IPS-18a (cell line): ENCODE measurements at regions not wholly inside any gene's neighbourhood (a gene's known extent, or its start where the extent isn't known, plus 50 kb on each side); places are given as distances from the start of the nearest gene placed in this dataset.
"Not testable (repeated sequence)": the region's sequence is repeated elsewhere in the genome, so short reads cannot be mapped to it uniquely, and the experiment has no call there.

Source experiments
- H3K27ac ChIP-seq: one replicate; pipeline ENCODE4 v1.5.1; 2013; ENCODE audit warnings: low read length
- H3K27me3 ChIP-seq: one replicate; pipeline ENCODE4 v1.6.1; 2013; ENCODE audit warnings: mild to moderate bottlenecking, low read length; ENCODE audit not compliant: control insufficient read depth, insufficient read depth
- H3K36me3 ChIP-seq: one replicate; pipeline ENCODE4 v1.6.1; 2013; ENCODE audit warnings: low read depth, low read length; ENCODE audit not compliant: control insufficient read depth
- H3K4me1 ChIP-seq: one replicate; pipeline ENCODE4 v1.6.1; 2013; ENCODE audit warnings: low read depth, low read length; ENCODE audit not compliant: control insufficient read depth
- H3K4me3 ChIP-seq: one replicate; pipeline ENCODE4 v1.5.1; 2013; ENCODE audit warnings: low read length
- H3K9ac ChIP-seq: one replicate; pipeline ENCODE4 v1.6.1; 2013; ENCODE audit warnings: mild to moderate bottlenecking, low read length, moderate library complexity
- H3K9me3 ChIP-seq: one replicate; pipeline ENCODE4 v1.6.1; 2013; ENCODE audit warnings: low read depth, low read length; ENCODE audit not compliant: control insufficient read depth

GRCh38 chr20:40900666-40901215, 127.9 kb upstream of the TOP1 start:
- no peaks in the 10 kb centered on the region for H3K36me3 ChIP-seq
- H3K4me1 ChIP-seq: no peaks in the 10 kb centered on the region
- no peaks in the 10 kb centered on the region for H3K27me3 ChIP-seq

GRCh38 chr20:40902661-40903060, 126.0 kb upstream of the TOP1 start:
- Histone ChIP-seq H3K4me1 (no peaks in the 10 kb centered on the region), H3K36me3 (no peaks in the 10 kb centered on the region), H3K9me3 (no peaks in the 10 kb centered on the region), H3K9ac (no peak overlapping the region), H3K27ac (no peak overlapping the region), H3K27me3 (no peaks in the 10 kb centered on the region), H3K4me3 (no peak overlapping the region)

More at GRCh38 chr20:40900666-40901215, 127.9 kb upstream of the TOP1 start:
- Histone ChIP-seq H3K4me3 (no peak overlapping the region), H3K9me3 (no peaks in the 10 kb centered on the region), H3K27ac (no peak overlapping the region), H3K9ac (no peak overlapping the region)

- Histone ChIP-seq H3K27ac (no peak overlapping the region), H3K4me3 (no peak overlapping the region), H3K27me3 (no peaks in the 10 kb centered on the region)
Observed at GRCh38 chr20:40908309-40908708, 120.3 kb upstream of the TOP1 start.

DNA sequence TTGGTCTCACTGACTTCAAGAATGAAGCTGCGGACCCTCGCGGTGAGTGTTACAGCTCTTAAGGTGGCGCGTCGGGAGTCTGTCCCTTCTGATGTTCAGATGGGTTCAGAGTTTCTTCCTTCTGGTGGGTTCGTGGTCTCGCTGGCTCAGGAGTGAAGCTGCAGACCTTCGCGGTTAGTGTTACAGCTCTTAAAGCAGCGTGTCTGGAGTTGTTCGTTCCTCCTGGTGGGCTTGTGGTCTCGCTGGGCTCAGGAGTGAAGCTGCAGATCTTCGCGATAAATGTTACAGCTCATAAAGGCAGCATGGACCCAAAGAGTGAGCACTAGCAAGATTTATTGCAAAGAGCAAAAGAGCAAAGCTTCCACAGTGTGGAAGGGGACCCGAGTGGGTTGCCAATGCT, 119.1 kb upstream of the TOP1 start:
- not testable (repeated sequence) for H3K27me3 ChIP-seq, H3K4me1 ChIP-seq, H3K9ac ChIP-seq, H3K4me3 ChIP-seq, H3K36me3 ChIP-seq, H3K27ac ChIP-seq, H3K9me3 ChIP-seq

More at GRCh38 chr20:40908309-40908708, 120.3 kb upstream of the TOP1 start:
- Histone ChIP-seq H3K4me1 (no peaks in the 10 kb centered on the region), H3K9me3 (no peaks in the 10 kb centered on the region), H3K36me3 (no peaks in the 10 kb centered on the region), H3K9ac (no peak overlapping the region)

- not testable (repeated sequence) for H3K36me3 ChIP-seq, H3K4me1 ChIP-seq, H3K9ac ChIP-seq, H3K4me3 ChIP-seq, H3K9me3 ChIP-seq, H3K27me3 ChIP-seq, H3K27ac ChIP-seq
Observed at GRCh38 chr20:40910436-40910835, 118.2 kb upstream of the TOP1 start.

DNA sequence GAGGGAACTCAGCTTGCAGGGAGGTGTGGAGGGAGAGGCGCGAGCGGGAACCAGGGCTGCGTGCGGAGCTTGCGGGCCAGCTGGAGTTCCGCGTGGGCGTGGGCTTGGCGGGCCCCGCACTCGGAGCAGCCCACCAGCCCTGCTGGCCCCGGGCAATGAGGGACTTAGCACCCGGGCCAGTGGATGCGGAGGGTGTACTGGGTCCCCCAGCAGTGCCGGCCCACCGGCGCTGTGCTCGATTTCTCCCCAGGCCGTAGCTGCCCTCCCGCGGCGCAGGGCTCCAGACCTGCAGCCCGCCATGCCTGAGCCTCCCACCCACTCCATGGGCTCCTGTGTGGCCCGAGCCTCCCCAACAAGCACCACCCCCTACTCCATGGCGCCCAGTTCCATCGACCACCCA, 117.5 kb upstream of the TOP1 start:
- H3K4me3 ChIP-seq, H3K4me1 ChIP-seq, H3K9ac ChIP-seq, H3K27me3 ChIP-seq, H3K36me3 ChIP-seq, H3K27ac ChIP-seq, H3K9me3 ChIP-seq: not testable (repeated sequence)

GRCh38 chr20:40913224-40914185, 115.1 kb upstream of the TOP1 start:
- H3K9ac ChIP-seq: no peak overlapping the region
- no peak overlapping the region for H3K27ac ChIP-seq
- no peaks in the 10 kb centered on the region for H3K27me3 ChIP-seq
- H3K4me1 ChIP-seq: no peaks in the 10 kb centered on the region
- no peaks in the 10 kb centered on the region for H3K9me3 ChIP-seq
- H3K36me3 ChIP-seq: no peaks in the 10 kb centered on the region
- no peak overlapping the region for H3K4me3 ChIP-seq

GRCh38 chr20:40915756-40916155, 112.9 kb upstream of the TOP1 start:
- H3K27me3 ChIP-seq: no peaks in the 10 kb centered on the region
- H3K36me3 ChIP-seq: no peaks in the 10 kb centered on the region
- no peak overlapping the region for H3K9ac ChIP-seq
- no peak overlapping the region for H3K4me3 ChIP-seq
- H3K4me1 ChIP-seq: no peaks in the 10 kb centered on the region
- H3K9me3 ChIP-seq: no peaks in the 10 kb centered on the region
- H3K27ac ChIP-seq: no peak overlapping the region

DNA sequence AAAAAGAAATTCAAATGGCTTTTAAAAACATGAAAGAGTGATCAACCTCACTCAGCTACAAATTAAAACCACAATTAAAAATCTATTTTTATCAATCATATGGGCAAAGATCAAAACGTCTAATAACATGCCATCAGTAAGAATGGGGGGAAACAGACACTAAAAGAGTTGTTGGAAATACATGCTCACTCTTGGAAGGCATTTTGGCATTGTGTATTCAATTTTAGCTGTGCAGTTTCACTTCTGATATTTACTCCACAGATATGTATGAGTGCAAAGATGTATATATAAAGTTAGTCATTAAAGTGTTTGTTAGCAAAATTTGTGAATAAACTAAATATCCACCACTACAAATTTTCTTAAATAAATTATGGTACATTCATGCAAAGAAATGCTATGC, 112.3 kb upstream of the TOP1 start:
- Histone ChIP-seq H3K4me3 (no peak overlapping the region), H3K4me1 (no peaks in the 10 kb centered on the region), H3K27me3 (no peaks in the 10 kb centered on the region), H3K9me3 (no peaks in the 10 kb centered on the region), H3K36me3 (no peaks in the 10 kb centered on the region), H3K9ac (no peak overlapping the region), H3K27ac (no peak overlapping the region)

GRCh38 chr20:40920291-40920690, 108.3 kb upstream of the TOP1 start:
- Histone ChIP-seq H3K36me3 (no peaks in the 10 kb centered on the region), H3K4me1 (no peaks in the 10 kb centered on the region), H3K4me3 (no peak overlapping the region), H3K9me3 (no peaks in the 10 kb centered on the region), H3K27me3 (no peaks in the 10 kb centered on the region), H3K27ac (no peak overlapping the region), H3K9ac (no peak overlapping the region)

- H3K27ac ChIP-seq: no peak overlapping the region
- H3K36me3 ChIP-seq: no peaks in the 10 kb centered on the region
- no peaks in the 10 kb centered on the region for H3K9me3 ChIP-seq
- no peaks in the 10 kb centered on the region for H3K4me1 ChIP-seq
- H3K9ac ChIP-seq: no peak overlapping the region
- no peak overlapping the region for H3K4me3 ChIP-seq
- no peaks in the 10 kb centered on the region for H3K27me3 ChIP-seq
Observed at GRCh38 chr20:40922865-40923264, 105.8 kb upstream of the TOP1 start.
